ENCODE measurements at regions not wholly inside any gene's neighbourhood (a gene's known extent, or its start where the extent isn't known, plus 50 kb on each side); places are given as distances from the start of the nearest gene placed in this dataset.

- TF ChIP-seq CHD7 (IDR thresholded peaks at IDR 0.05; ENCODE audit: insufficient replicate concordance, low read length), result no peak
- TF ChIP-seq TEAD4 (IDR thresholded peaks at IDR 0.05; ENCODE audit: low read depth, low read length), result no peak
- no peak for TF ChIP-seq ATF2 (IDR thresholded peaks at IDR 0.05; ENCODE audit: low read length)
Measured at GRCh38 chr4:14862891-14863290, 139.4 kb upstream of the CPEB2 start (continued).

Measured in H1 (cell line).